Activated naive CD8-positive, alpha-beta T cell treated with anti-CD3 and anti-CD28 coated beads, Interleukin-2, amount 50 U/mL, for 24 hours (primary cell): ENCODE measurements at regions not wholly inside any gene's neighbourhood (a gene's known extent, or its start where the extent isn't known, plus 50 kb on each side); places are given as distances from the start of the nearest gene placed in this dataset.

Experiments used
- ATAC-seq: fragments of 150-1000 bp; cut with Tn5 transposase; one replicate; pipeline ENCODE4 v1.10.0; 2021
- DNase-seq: peaks from one replicate; pipeline ENCODE4 v3.0.0; 2021
- H3K27ac Mint-ChIP-seq: one replicate; pipeline ENCODE4 v1.8.0; 2021; ENCODE audit warnings: mild to moderate bottlenecking, mixed read lengths
- H3K27me3 Mint-ChIP-seq: one replicate; pipeline ENCODE4 v1.8.0; 2021; ENCODE audit warnings: mixed read lengths
- H3K36me3 Mint-ChIP-seq: one replicate; pipeline ENCODE4 v1.8.0; 2021; ENCODE audit warnings: low read depth, mixed read lengths
- H3K4me1 Mint-ChIP-seq: one replicate; pipeline ENCODE4 v1.8.0; 2021; ENCODE audit warnings: mixed read lengths
- H3K4me3 Mint-ChIP-seq: one replicate; pipeline ENCODE4 v1.8.0; 2021; ENCODE audit warnings: mild to moderate bottlenecking, moderate library complexity, mixed read lengths
- H3K9me3 Mint-ChIP-seq: one replicate; pipeline ENCODE4 v1.8.0; 2021; ENCODE audit warnings: mixed read lengths

GRCh38 chr4:163611182-163611581 lies 116.7 kb downstream of the TMA16 start:
- no peak for ATAC-seq
- no peak overlapping the region for H3K4me3 Mint-ChIP-seq

GRCh38 chr4:163611784-163612445 lies 117.4 kb downstream of the TMA16 start:
- DNase-seq (no peak), ATAC-seq (no peak)
- no peaks in the 10 kb centered on the region for H3K36me3 Mint-ChIP-seq
- peaks cover 5% of the 10 kb centered on the region for H3K27me3 Mint-ChIP-seq
- peak overlapping the region; percentile 44 for H3K27ac Mint-ChIP-seq
- H3K4me3 Mint-ChIP-seq, result peak overlapping the region; percentile 58
- peaks cover 18% of the 10 kb centered on the region for H3K4me1 Mint-ChIP-seq
- H3K9me3 Mint-ChIP-seq, result peaks cover 5% of the 10 kb centered on the region

More at GRCh38 chr4:163611182-163611581, 116.7 kb downstream of the TMA16 start:
- H3K27ac Mint-ChIP-seq, result no peak overlapping the region
- H3K36me3 Mint-ChIP-seq, result no peaks in the 10 kb centered on the region
- H3K4me1 Mint-ChIP-seq, result peaks cover 18% of the 10 kb centered on the region
- no peak for DNase-seq
- peaks cover 5% of the 10 kb centered on the region for H3K27me3 Mint-ChIP-seq
- peaks cover 5% of the 10 kb centered on the region for H3K9me3 Mint-ChIP-seq

- peaks cover 14% of the 10 kb centered on the region for H3K4me1 Mint-ChIP-seq
- H3K9me3 Mint-ChIP-seq, result peaks cover 5% of the 10 kb centered on the region
- peak overlapping the region; percentile 58 for H3K4me3 Mint-ChIP-seq
- peak overlapping the region; percentile 44 for H3K27ac Mint-ChIP-seq
- no peaks in the 10 kb centered on the region for H3K36me3 Mint-ChIP-seq
- peaks cover 5% of the 10 kb centered on the region for H3K27me3 Mint-ChIP-seq
- ATAC-seq, result no peak
- DNase-seq, result no peak
Measured at GRCh38 chr4:163612762-163613161, 118.3 kb downstream of the TMA16 start.

- Mint-ChIP-seq H3K27ac (no peak overlapping the region), H3K36me3 (no peaks in the 10 kb centered on the region), H3K4me1 (peaks cover 11% of the 10 kb centered on the region), H3K27me3 (peaks cover 5% of the 10 kb centered on the region), H3K4me3 (no peak overlapping the region), H3K9me3 (peaks cover 5% of the 10 kb centered on the region)
- no peak for ATAC-seq
- no peak for DNase-seq
Measured at GRCh38 chr4:163613383-163613782, 118.9 kb downstream of the TMA16 start.

GRCh38 chr4:163614866-163615265 lies 120.4 kb downstream of the TMA16 start:
- H3K27ac Mint-ChIP-seq, result no peak overlapping the region
- H3K27me3 Mint-ChIP-seq, result peaks cover 5% of the 10 kb centered on the region
- DNase-seq (no peak), ATAC-seq (no peak)
- no peak overlapping the region for H3K4me3 Mint-ChIP-seq
- H3K36me3 Mint-ChIP-seq, result no peaks in the 10 kb centered on the region
- peaks cover 5% of the 10 kb centered on the region for H3K9me3 Mint-ChIP-seq
- peaks cover 1% of the 10 kb centered on the region for H3K4me1 Mint-ChIP-seq

- no peaks in the 10 kb centered on the region for H3K27me3 Mint-ChIP-seq
- DNase-seq (no peak), ATAC-seq (no peak)
- peaks cover 5% of the 10 kb centered on the region for H3K9me3 Mint-ChIP-seq
- peaks cover 2% of the 10 kb centered on the region for H3K4me1 Mint-ChIP-seq
- no peak overlapping the region for H3K27ac Mint-ChIP-seq
- H3K36me3 Mint-ChIP-seq, result no peaks in the 10 kb centered on the region
- H3K4me3 Mint-ChIP-seq, result no peak overlapping the region
Measured at GRCh38 chr4:163618845-163619244, 124.4 kb downstream of the TMA16 start.

- no peak for DNase-seq
- no peaks in the 10 kb centered on the region for H3K9me3 Mint-ChIP-seq
- no peaks in the 10 kb centered on the region for H3K27me3 Mint-ChIP-seq
- no peak overlapping the region for H3K4me3 Mint-ChIP-seq
- no peak overlapping the region for H3K27ac Mint-ChIP-seq
- ATAC-seq, result no peak
- no peaks in the 10 kb centered on the region for H3K36me3 Mint-ChIP-seq
- peaks cover 18% of the 10 kb centered on the region for H3K4me1 Mint-ChIP-seq
Measured at GRCh38 chr4:163620738-163621137, 126.2 kb downstream of the TMA16 start.

GRCh38 chr4:163621821-163622220 lies 127.3 kb downstream of the TMA16 start:
- DNase-seq, result no peak
- Mint-ChIP-seq H3K4me1 (peaks cover 18% of the 10 kb centered on the region), H3K9me3 (no peaks in the 10 kb centered on the region), H3K27me3 (no peaks in the 10 kb centered on the region), H3K36me3 (no peaks in the 10 kb centered on the region), H3K4me3 (no peak overlapping the region), H3K27ac (no peak overlapping the region)
- no peak for ATAC-seq

- Mint-ChIP-seq H3K9me3 (no peaks in the 10 kb centered on the region), H3K36me3 (no peaks in the 10 kb centered on the region), H3K27me3 (no peaks in the 10 kb centered on the region), H3K27ac (no peak overlapping the region), H3K4me1 (peaks cover 18% of the 10 kb centered on the region), H3K4me3 (no peak overlapping the region)
- ATAC-seq (no peak), DNase-seq (no peak)
Measured at GRCh38 chr4:163622379-163623035, 128.0 kb downstream of the TMA16 start.

- no peak for ATAC-seq
- no peak for DNase-seq
- Mint-ChIP-seq H3K27ac (no peak overlapping the region), H3K27me3 (no peaks in the 10 kb centered on the region), H3K4me3 (no peak overlapping the region), H3K36me3 (no peaks in the 10 kb centered on the region), H3K4me1 (peaks cover 18% of the 10 kb centered on the region), H3K9me3 (no peaks in the 10 kb centered on the region)
Measured at GRCh38 chr4:163623787-163624186, 129.3 kb downstream of the TMA16 start.

GRCh38 chr4:163624727-163625126 lies 130.2 kb downstream of the TMA16 start:
- Mint-ChIP-seq H3K27ac (no peak overlapping the region), H3K4me3 (no peak overlapping the region), H3K4me1 (peaks cover 18% of the 10 kb centered on the region), H3K9me3 (no peaks in the 10 kb centered on the region), H3K36me3 (no peaks in the 10 kb centered on the region), H3K27me3 (no peaks in the 10 kb centered on the region)
- ATAC-seq (no peak), DNase-seq (no peak)

- Mint-ChIP-seq H3K27me3 (no peaks in the 10 kb centered on the region), H3K27ac (no peak overlapping the region), H3K9me3 (peaks cover 8% of the 10 kb centered on the region), H3K36me3 (peaks cover 4% of the 10 kb centered on the region), H3K4me3 (no peak overlapping the region), H3K4me1 (no peaks in the 10 kb centered on the region)
- DNase-seq, result no peak
- no peak for ATAC-seq
Measured at GRCh38 chr4:163631288-163631687, 136.8 kb downstream of the TMA16 start.

- Mint-ChIP-seq H3K36me3 (no peaks in the 10 kb centered on the region), H3K27me3 (no peaks in the 10 kb centered on the region), H3K4me3 (no peak overlapping the region), H3K4me1 (no peaks in the 10 kb centered on the region), H3K27ac (no peak overlapping the region), H3K9me3 (no peaks in the 10 kb centered on the region)
- no peak for ATAC-seq
- no peak for DNase-seq
Measured at GRCh38 chr4:163638909-163639308, 144.4 kb downstream of the TMA16 start.

- DNase-seq, result no peak
- Mint-ChIP-seq H3K27me3 (no peaks in the 10 kb centered on the region), H3K9me3 (peaks cover 27% of the 10 kb centered on the region), H3K4me3 (no peak overlapping the region), H3K27ac (no peak overlapping the region), H3K36me3 (peaks cover 6% of the 10 kb centered on the region), H3K4me1 (no peaks in the 10 kb centered on the region)
- ATAC-seq, result no peak
Measured at GRCh38 chr4:163649557-163650091, 155.1 kb downstream of the TMA16 start.

GRCh38 chr4:163651761-163652160 lies 157.3 kb downstream of the TMA16 start:
- Mint-ChIP-seq H3K4me1 (no peaks in the 10 kb centered on the region), H3K27me3 (no peaks in the 10 kb centered on the region)

More at GRCh38 chr4:163651761-163652160, 157.3 kb downstream of the TMA16 start:
- Mint-ChIP-seq H3K27ac (no peak overlapping the region), H3K4me3 (no peak overlapping the region), H3K9me3 (peaks cover 17% of the 10 kb centered on the region), H3K36me3 (no peaks in the 10 kb centered on the region)
- ATAC-seq, result no peak
- no peak for DNase-seq
